HepG2 (cell line): ENCODE measurements at regions not wholly inside any gene's neighbourhood (a gene's known extent, or its start where the extent isn't known, plus 50 kb on each side); places are given as distances from the start of the nearest gene placed in this dataset.

ENCODE experiments used
- MED13 ChIP-seq: sonication (generic); formaldehyde crosslinking; IDR thresholded peaks from 2 replicates; pipeline ENCODE4 v1.5.0; 2020; ENCODE audit warnings: missing genetic modification reagents
- MYNN ChIP-seq: sonication (generic); formaldehyde crosslinking; IDR thresholded peaks from 2 replicates; pipeline ENCODE4 v1.4.0; 2020; ENCODE audit warnings: mild to moderate bottlenecking, low read depth, missing genetic modification reagents
- NPAS2 ChIP-seq: sonication (generic); formaldehyde crosslinking; IDR thresholded peaks from 2 replicates; pipeline ENCODE4 v1.8.0; 2022; ENCODE audit warnings: mild to moderate bottlenecking, missing genetic modification reagents, borderline replicate concordance
- SRF ChIP-seq: IDR thresholded peaks from 2 replicates; pipeline ENCODE4 v1.6.1; 2011; ENCODE audit warnings: mild to moderate bottlenecking, low read depth, low read length, moderate library complexity
- SRY ChIP-seq: sonication (generic); formaldehyde crosslinking; IDR thresholded peaks from 2 replicates; pipeline ENCODE4 v1.8.0; 2022; ENCODE audit warnings: mild to moderate bottlenecking, missing genetic modification reagents
- ZBTB8A ChIP-seq: sonication (generic); formaldehyde crosslinking; IDR thresholded peaks from 2 replicates; pipeline ENCODE4 v1.4.0; 2020; ENCODE audit warnings: mild to moderate bottlenecking, low read depth, missing genetic modification reagents, borderline replicate concordance
- ZNF777 ChIP-seq: sonication (generic); formaldehyde crosslinking; IDR thresholded peaks from 2 replicates; pipeline ENCODE4 v1.4.0; 2020; ENCODE audit warnings: missing genetic modification reagents

DNA sequence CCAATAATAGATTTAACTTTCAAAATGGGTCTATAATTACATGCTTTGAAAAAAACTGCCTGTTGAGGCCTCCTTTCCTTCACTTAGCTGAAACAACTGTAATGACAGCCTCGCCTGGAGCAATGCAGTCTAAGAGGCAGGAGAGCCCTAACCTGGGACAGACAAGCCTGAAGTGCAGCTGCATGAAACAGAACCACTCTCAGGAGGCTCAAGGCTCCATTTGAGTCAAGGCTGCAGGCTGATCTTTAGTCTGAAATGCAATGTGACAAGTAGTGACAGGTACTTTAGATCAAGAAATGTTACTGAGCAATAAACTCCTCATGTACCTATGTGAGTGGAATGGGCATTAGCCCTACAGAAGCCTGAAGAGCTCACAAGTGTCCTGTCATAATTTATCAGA is 414.0 kb upstream of the LUZP2 start:
- no peak for TF ChIP-seq MYNN (CRISPR knock-in tag)
- no peak for TF ChIP-seq MED13 (CRISPR knock-in tag)
- TF ChIP-seq ZBTB8A = no peak
- TF ChIP-seq NPAS2 (CRISPR knock-in tag) = no peak
- TF ChIP-seq SRY (CRISPR knock-in tag) = no peak
- TF ChIP-seq SRF = no peak
- no peak for TF ChIP-seq ZNF777 (CRISPR knock-in tag)
